Stomach (tissue), 8 donors: ENCODE measurements at regions not wholly inside any gene's neighbourhood (a gene's known extent, or its start where the extent isn't known, plus 50 kb on each side); places are given as distances from the start of the nearest gene placed in this dataset.

Experiments used
- DNase-seq, 2 donors: peaks; one replicate each; pipeline versions ENCODE4 v3.0.0 to v3.0.0-alpha.2; 2013 to 2019
- H3K27ac ChIP-seq, 5 donors: fragments of 200-600 bp in 4 of 5; sonication (generic) in 4 of 5; one replicate each; pipeline ENCODE4 v1.5.1; 2013 to 2019; ENCODE audit warnings: mild to moderate bottlenecking in 1 of 5, moderate library complexity in 1 of 5
- H3K27me3 ChIP-seq, 3 donors: fragments of 200-600 bp; sonication (generic); one replicate each; pipeline ENCODE4 v1.5.1; 2017 to 2019; ENCODE audit warnings: mixed run types in 1 of 3
- H3K36me3 ChIP-seq, 4 donors: fragments of 200-600 bp; sonication (generic); 1 replicate in 3 of 4; 2 replicates in 1 of 4; pipeline ENCODE4 v1.5.1; 2016 to 2019
- H3K4me1 ChIP-seq, 4 donors: fragments of 200-600 bp; sonication (generic); one replicate each; pipeline ENCODE4 v1.5.1; 2016 to 2019
- H3K4me3 ChIP-seq, 4 donors: fragments of 200-600 bp; sonication (generic) in 3 of 4; one replicate each; pipeline ENCODE4 v1.5.1; 2016 to 2019; ENCODE audit warnings: mild to moderate bottlenecking in 1 of 4
- H3K9me3 ChIP-seq, 4 donors: fragments of 200-600 bp; sonication (generic); one replicate each; pipeline ENCODE4 v1.5.1; 2016 to 2019
- EP300 ChIP-seq: sonication (generic); formaldehyde crosslinking; IDR thresholded peaks from one replicate; pipeline ENCODE4 v1.6.1; 2017; ENCODE audit warnings: antibody characterized with exemption
- POLR2A ChIP-seq, 4 donors: fragments of 450-650 bp; IDR thresholded peaks; one replicate each; pipeline ENCODE4 v1.6.1; 2016; ENCODE audit warnings: antibody characterized with exemption in 4 of 4, control low read depth in 2 of 4, mild to moderate bottlenecking in 1 of 4, moderate library complexity in 1 of 4
- POLR2AphosphoS5 ChIP-seq, 3 donors: sonication (generic); formaldehyde crosslinking; IDR thresholded peaks; one replicate each; pipeline ENCODE4 v1.6.1; 2016; ENCODE audit warnings: antibody characterized with exemption in 3 of 3
- WGBS, 5 donors: extraction: QIAGEN DNeasy Blood & Tissue Kit in 3 of 5; methylation state at CpG; one replicate each; pipeline versions ENCODE4 v1.1.5 to v1.1.7; 2013 to 2018; 5-methylcytosine and 5-hydroxymethylcytosine counted together
- intact Hi-C: fragments of 100-400 bp; cut with DNase I; formaldehyde crosslinking; loops from one replicate; pipeline ENCODE4 v1.15.1; 2023; ENCODE audit warnings: low total_unique reads
- TF ChIP-seq, protein P1 (sequence below), 7 experiments: fragments of 450-650 bp in 4 of 7; fragments of 200-600 bp in 3 of 7; sonication (generic) in 3 of 7; IDR thresholded peaks; one replicate each; pipeline ENCODE4 v1.5.1; 2016 to 2019; ENCODE audit warnings: antibody characterized with exemption in 7 of 7, control low read depth in 2 of 7, mild to moderate bottlenecking in 1 of 7
- donor health status: healthy with polysubstance abuse.
- donor health status: Bipolar disorder and iron deficiency.
- donor health status: healthy.

GRCh38 chr5:153901449-153901848 lies 137.3 kb downstream of the FAM114A2 start:
- intact Hi-C loops: no loop called here
- Histone ChIP-seq H3K27me3 (no peaks in the 10 kb centered on the region), H3K4me1 (no peaks in the 10 kb centered on the region), H3K4me3 (no peak overlapping the region), H3K27ac (peak overlapping the region in 2 of 5 donors; percentile 22 to 26), H3K9me3 (no peaks in the 10 kb centered on the region), H3K36me3 (no peaks in the 10 kb centered on the region)
- TF ChIP-seq EP300 (no peak), POLR2A (IDR thresholded peaks at IDR 0.05) (no peak)
- TF ChIP-seq, protein P1, sequence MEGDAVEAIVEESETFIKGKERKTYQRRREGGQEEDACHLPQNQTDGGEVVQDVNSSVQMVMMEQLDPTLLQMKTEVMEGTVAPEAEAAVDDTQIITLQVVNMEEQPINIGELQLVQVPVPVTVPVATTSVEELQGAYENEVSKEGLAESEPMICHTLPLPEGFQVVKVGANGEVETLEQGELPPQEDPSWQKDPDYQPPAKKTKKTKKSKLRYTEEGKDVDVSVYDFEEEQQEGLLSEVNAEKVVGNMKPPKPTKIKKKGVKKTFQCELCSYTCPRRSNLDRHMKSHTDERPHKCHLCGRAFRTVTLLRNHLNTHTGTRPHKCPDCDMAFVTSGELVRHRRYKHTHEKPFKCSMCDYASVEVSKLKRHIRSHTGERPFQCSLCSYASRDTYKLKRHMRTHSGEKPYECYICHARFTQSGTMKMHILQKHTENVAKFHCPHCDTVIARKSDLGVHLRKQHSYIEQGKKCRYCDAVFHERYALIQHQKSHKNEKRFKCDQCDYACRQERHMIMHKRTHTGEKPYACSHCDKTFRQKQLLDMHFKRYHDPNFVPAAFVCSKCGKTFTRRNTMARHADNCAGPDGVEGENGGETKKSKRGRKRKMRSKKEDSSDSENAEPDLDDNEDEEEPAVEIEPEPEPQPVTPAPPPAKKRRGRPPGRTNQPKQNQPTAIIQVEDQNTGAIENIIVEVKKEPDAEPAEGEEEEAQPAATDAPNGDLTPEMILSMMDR (IDR thresholded peaks at IDR 0.05): no peak
- no peak for DNase-seq
- WGBS, 5 donors: 66 to 85% (median 66%) methylated on average over 3 of the region's 3 CpGs

- no peaks in the 10 kb centered on the region for H3K9me3 ChIP-seq
- no peaks in the 10 kb centered on the region for H3K4me1 ChIP-seq
- peak in 1 of 2 donors; percentile 13 for DNase-seq
- 45 to 65% (median 60%) methylated on average over 3 of the region's 3 CpGs for WGBS, 5 donors
- no peak for TF ChIP-seq POLR2A (IDR thresholded peaks at IDR 0.05)
- TF ChIP-seq, protein P1 (IDR thresholded peaks at IDR 0.05): no peak
- no peak for TF ChIP-seq POLR2AphosphoS5 (IDR thresholded peaks at IDR 0.05)
- no peak for TF ChIP-seq EP300
- no peaks in the 10 kb centered on the region for H3K27me3 ChIP-seq
- H3K4me3 ChIP-seq: no peak overlapping the region
- intact Hi-C loops: no loop called here
- no peaks in the 10 kb centered on the region for H3K36me3 ChIP-seq
- H3K27ac ChIP-seq: peak overlapping the region in 1 of 5 donors; percentile 26
These were observed 137.9 kb downstream of the FAM114A2 start for GRCh38 chr5:153900703-153901395.

DNA sequence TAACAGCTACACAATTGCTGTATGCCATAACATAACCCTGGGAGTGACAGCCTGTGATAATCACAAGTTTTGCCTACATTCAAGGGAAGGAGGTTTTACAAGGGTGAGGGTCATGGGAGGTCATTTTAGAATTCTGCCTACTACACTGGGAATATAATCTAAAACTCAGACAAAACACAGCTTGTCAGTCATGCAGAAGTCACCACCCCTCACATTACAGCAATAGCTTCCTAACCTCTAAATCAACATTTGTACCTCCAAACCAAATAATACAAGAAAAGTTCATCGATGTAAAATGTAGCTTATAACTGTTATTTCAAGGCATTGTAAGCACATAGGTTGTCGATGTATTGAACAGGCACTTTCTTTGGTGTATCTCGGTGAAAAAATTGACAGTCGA lies 139.0 kb downstream of the FAM114A2 start:
- Histone ChIP-seq H3K36me3 (no peaks in the 10 kb centered on the region), H3K9me3 (no peaks in the 10 kb centered on the region), H3K27me3 (no peaks in the 10 kb centered on the region), H3K4me1 (no peaks in the 10 kb centered on the region), H3K27ac (no peak overlapping the region), H3K4me3 (no peak overlapping the region)
- intact Hi-C loops: no loop called here
- TF ChIP-seq, protein P1 (IDR thresholded peaks at IDR 0.05): no peak
- TF ChIP-seq POLR2A (IDR thresholded peaks at IDR 0.05): no peak
- TF ChIP-seq EP300: no peak
- TF ChIP-seq POLR2AphosphoS5 (IDR thresholded peaks at IDR 0.05): no peak
- 72 to 88% (median 84%) methylated on average over 4 of the region's 4 CpGs for WGBS, 5 donors
- no peak for DNase-seq

GRCh38 chr5:153896701-153897100 lies 142.0 kb downstream of the FAM114A2 start:
- Histone ChIP-seq H3K9me3 (no peaks in the 10 kb centered on the region), H3K4me3 (no peak overlapping the region), H3K4me1 (no peaks in the 10 kb centered on the region), H3K27me3 (no peaks in the 10 kb centered on the region), H3K36me3 (no peaks in the 10 kb centered on the region), H3K27ac (no peak overlapping the region)
- TF ChIP-seq EP300: no peak
- no peak for TF ChIP-seq POLR2A (IDR thresholded peaks at IDR 0.05)
- TF ChIP-seq, protein P1 (IDR thresholded peaks at IDR 0.05): no peak
- TF ChIP-seq POLR2AphosphoS5 (IDR thresholded peaks at IDR 0.05): no peak
- intact Hi-C loops: no loop called here
- DNase-seq: peak in 1 of 2 donors; percentile 30
